ENCODE measurements at regions not wholly inside any gene's neighbourhood (a gene's known extent, or its start where the extent isn't known, plus 50 kb on each side); places are given as distances from the start of the nearest gene placed in this dataset.

DNA sequence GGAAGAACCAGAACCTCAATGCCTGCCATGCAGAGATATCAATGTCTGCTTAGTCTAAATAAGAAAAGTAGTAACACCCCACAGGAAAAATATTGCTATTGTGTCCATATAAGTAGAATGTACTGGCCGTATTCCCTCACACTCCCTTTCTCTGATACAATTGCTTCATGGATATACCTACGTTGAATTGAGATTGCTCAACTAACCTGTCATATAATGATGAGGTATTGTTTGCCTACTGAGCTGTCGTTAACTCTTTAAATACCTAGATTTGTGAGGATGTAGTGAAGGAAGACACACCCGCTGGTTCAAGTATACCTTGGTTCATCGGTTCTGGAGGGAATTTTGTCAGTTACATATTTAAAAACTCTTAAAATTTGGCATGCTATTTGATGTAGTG, 480.7 kb upstream of the TCF4 start:
- no peak for DNase-seq (ENCODE audit: low spot score)

DNA sequence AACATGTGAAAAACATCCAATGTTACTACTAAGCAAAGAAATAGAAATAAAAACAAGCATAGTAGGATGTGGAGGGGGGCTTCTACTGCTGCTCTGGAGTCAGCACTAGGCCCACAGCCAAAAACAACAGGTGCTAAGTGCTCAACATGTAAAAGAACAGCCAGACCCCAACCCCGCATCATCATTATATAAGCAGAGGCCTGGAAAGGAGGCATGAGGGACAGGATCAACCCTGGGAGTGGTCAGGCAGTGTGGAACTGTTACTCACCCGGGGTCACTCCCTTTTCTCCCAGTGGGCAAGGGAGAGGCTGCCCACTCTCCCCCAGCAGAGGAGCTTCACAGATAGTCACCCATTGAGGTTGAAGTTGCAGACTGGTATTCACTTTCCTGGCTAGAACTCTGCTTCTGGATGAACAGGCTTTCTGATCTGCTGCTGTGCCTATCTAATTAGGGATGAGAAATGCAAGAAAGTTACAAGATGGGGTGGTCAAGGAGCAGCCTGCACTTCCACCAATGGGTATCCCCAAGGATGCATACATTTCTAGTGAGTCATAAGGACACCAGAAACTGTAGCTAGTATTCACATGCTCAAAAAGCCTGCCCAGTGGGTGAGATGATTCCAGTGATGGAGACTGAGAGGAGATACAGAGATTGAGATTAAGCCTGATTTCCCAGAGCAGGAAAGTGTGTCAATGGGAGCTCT, 480.1 kb upstream of the TCF4 start:
- peak; percentile 59 for DNase-seq (ENCODE audit: low spot score)

DNA sequence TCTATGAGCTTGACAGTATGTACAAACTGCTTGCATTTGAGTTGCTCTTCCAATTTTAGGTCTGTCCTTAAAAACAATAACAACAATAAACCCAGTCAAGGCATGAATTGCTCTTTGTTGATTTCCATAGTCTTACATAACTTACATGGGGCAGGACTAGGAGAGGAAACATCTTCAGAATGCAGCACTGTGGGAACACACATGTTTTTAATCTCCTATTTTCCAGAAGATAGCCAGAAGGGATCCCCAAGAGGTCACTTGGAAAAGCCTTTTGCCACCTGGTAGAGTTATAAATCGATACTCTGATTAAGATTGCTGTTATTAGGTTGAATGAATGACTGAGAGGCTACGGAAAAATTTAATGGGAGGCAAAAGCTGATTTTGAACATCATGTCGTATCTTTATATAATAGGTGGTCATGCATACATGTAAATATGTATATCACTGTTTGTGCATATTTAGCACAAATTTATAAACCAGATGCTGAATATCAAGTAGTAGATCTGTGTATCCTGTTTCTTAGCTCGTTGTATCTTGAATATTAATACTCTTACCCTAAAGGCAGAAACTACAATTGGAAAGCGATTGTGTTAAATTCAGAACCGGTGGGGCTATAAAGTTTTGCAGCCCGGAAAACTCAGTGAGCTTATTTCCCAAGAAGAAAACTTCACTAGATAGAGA, 479.4 kb upstream of the TCF4 start:
- no peak for DNase-seq (ENCODE audit: low spot score)

DNA sequence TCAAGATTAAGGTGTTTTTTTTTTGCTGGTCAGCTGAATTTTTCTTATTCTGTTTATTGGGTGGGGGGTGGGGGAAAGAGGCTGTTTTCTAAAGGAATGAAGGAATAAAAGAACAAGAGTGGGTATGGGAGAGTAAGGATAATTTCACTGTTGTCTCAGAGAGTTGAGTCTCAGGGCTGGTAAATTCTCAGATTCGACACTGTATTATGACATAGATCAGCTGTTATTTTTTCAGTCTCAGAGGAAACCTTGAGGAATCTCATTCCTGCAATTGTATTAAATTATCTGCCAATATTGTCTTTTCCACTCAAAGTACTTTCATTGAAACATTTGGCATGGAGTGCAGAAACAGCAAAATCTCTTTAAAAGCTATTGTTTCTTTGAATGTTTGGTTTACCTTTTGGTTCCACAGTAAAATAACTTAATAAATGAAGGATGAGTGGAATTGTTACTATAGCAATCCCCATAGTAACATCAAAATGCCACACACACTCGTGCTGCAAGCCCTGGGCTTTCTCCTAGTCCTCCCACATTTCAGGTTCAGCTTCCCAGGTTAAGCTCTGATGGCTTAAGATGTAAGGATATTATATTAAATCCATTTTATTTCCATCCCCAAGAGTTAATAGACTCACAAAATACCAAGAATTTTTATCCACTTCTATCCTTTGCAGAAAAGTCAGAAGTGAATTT, 478.7 kb upstream of the TCF4 start:
- DNase-seq (ENCODE audit: low spot score), result no peak

DNA sequence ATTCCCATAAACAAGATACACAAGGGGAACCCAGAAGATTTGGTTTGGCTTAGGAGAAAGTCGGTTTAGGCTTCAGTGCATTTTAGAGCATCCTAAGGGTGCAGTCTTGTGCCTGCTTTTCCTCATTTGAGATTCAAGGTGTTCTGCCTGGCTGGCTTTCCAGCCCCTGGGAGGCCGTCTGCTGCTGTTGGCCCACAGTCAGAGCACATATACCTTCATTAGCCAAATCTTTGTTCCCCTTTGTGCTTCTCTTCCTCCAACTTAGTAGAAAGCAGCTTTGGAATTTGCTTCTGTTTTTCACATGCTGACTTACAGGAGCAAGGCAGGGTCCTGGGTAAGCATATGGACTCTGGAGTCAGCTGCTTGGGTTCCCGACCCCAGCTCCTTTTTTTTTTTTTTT, 477.1 kb upstream of the TCF4 start:
- no peak for DNase-seq (ENCODE audit: low spot score)

DNA sequence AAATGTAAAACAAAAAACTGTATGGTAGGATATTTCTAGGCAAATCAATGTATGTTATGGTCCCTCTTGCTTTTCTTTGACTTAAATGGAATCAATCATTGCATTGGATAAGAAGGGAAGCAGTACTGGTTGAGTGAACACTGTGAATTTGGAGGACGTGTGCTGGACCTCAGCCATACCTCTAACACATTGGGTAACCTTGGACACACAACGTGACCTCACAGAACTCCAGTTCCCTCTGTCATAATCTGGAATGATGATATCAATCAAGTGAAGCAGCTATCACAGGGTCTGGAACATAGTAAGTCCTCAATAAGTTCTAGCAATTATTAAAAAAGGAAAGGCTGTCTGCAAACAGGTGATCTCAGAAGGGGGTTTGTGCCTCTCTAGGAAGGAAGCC, 474.9 kb upstream of the TCF4 start:
- DNase-seq (ENCODE audit: low spot score), result no peak

DNA sequence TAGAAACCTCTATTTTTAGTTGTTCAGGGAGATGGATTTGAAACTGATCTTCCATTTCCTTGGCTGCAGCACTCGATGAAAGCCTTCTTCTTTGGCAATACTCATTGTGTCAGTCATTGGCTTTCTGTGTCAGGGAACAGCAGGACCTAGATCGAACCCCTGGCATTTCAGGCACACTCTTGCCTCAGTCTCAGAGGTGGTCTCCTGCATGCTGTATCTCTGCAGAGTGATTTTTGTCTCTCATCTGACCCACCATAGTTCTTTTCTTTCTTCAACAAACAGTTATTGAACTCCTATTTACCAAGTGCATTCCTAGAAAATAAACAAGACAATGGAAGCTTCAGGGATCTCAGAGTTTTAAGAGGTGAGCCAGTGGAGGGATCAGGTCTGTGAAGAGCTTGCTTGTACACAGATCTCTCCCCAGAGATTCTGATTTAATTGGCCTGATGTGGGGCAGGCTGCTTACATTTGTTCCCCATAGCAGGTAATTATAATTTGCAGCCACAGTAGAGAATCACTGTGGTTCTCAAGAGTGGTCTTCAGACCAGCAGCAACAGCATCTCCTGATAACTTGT, 473.1 kb upstream of the TCF4 start:
- no peak for DNase-seq (ENCODE audit: low spot score)

DNA sequence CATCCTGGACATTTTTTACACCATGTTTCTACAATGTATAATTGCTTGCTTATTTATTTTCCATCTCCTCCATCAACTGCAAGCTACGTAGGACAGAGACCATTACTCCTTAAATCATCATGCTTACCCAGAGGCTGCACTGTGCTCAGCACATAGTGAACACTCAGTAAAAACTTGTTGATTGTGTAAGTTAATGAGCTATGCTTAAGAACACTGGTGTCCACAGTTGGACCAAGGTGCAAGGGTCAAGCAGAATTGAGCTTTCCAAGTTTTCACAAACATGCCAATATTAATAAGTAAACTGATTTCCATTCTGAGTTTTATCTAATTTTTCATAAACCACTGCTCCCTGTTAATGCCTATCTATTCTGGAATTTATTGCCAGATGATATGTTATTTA, 464.2 kb upstream of the TCF4 start:
- DNase-seq (ENCODE audit: low spot score), result no peak

DNA sequence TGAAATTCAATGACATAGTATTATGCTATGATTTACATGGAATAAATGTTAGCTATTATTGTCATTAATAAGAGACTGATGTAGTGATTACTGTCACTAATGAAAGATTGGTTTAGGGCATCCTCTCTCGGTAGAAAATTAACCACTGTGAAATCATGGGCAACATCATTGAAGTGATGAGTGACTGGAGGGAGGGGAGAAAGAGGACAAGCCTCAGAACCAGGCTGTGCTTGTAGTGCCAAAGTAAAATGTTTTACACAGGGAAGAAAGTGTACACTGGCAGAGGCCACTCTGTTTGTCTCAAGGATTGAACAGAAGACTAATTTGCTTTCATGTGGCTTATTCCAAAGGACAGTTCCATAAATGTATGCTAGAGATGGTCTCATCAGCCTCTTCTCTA, 456.2 kb upstream of the TCF4 start:
- no peak for DNase-seq (ENCODE audit: low spot score)

DNA sequence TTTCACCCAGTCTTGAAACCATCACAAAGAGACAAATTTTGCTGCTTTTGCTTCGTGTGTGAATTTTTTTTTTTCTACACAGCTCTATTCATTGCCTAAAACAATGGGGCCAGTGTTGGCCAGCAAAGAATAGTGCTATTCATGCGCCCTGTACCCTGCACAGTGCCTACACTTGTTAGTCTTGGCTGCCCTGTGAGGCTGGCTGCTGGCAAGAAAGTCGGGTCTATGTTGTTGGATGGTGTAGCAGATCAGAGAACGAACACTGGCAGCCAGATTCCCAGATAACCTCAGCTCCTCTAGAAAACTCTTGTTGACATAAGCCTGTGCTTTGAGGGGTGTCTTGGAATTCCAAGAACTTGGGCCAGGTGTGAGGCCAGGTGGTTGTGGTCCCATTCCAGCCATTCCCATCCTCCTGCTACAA, 455.7 kb upstream of the TCF4 start:
- DNase-seq (ENCODE audit: low spot score), result no peak

DNA sequence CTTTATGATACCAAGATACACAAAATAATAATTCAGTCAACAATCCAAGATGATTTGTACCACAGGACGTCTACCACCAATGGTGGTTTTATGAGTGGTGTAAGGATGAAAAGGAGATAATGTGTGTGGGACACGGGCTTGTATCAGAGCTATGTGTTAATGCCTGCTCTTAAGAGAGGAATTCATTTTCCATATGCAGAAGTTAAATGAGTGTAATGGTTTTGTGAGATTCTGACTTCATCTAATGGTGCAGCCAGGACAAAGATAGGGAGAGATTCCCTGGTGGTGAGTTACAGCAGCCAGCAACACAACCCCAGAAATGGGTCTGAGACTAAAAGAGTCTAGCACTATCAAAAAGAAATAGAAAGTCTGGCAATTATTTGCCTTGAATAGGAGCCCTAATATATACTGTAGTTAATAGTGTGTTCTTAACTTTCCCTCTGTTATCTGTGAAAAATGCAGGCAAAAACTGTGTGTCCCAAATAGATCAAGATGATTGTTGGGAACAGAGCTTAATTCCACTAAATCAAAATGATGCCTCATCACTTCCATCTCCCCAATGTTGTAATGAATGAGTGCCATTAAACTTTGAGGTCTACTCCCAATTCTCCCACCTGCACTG, 455.0 kb upstream of the TCF4 start:
- no peak for DNase-seq (ENCODE audit: low spot score)

DNA sequence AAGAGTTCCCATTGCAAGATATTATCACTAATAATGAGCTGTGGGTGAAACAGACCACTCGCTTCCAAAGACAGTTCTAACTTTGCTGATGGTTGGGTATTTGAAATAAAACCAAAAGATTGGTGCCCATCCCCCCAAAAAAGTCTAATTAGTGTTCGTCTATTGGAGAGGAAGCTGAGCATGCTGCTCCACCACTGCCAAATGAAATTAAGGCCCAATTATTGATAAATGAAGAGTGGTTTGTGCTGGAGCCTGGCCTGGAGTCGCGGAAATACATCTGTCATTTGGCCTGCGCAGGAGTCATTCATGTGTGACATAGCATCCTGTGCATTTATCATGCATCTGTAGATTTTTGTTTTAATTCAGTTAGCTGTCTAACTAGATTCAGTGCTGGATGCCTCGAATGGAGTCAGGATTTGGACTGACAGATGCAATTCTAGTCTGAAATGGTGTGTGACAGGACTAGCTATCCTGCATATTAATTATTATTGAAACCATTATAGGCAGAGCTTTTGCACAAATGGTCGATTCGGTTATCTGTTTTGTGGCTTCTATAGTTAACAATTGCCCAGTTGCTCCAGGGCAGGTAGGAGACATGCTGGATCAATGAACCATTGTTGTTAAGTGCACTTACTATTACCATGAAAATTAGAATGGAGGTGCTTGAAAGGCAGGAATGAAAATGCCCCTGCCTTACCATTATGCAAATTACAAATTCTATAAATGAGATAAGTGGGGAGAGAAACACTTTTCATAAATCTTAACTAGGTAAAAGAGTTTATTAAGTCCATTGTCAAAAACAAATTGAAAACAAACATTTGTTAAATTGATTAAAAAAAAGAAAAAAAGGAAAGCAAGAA, 450.4 kb upstream of the TCF4 start:
- no peak for DNase-seq (ENCODE audit: low spot score)

DNA sequence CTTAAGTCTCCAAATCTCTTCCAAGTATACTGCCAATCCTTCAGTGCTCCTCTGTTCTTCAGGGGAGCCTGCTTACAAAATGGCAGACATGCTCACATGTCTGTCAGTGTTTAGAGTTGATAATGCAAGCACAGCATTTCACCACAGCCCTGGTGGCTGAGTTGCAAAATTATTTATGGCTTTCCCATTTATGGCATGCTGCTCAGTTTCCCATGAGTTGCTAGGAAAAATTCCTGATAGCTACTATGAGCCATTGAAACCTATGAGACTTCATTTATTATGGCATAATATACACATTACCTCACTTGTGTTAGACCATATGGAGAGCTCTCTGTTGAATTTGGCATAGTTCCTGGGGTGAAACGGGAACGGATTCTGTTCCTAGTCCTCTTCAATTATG, 448.7 kb upstream of the TCF4 start:
- DNase-seq (ENCODE audit: low spot score), result no peak

DNA sequence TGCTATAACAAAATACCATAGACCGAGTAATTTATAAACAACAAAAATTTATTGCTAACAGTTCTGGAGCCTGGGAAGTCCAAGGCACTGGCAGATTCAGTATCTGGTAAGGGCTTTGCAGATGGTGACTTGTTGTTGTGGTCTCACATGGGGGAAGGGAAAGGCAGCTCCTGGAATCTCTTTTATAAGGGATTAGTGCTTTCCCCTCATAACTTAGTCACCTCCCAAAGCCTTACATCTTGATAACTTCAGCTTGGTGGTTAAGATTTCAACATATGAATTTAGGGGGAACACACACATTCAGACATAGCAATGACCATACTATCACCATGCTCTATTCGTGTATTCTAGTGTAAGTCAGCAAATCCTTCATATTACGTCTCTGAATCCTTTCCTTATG, 447.6 kb upstream of the TCF4 start:
- no peak for DNase-seq (ENCODE audit: low spot score)

DNA sequence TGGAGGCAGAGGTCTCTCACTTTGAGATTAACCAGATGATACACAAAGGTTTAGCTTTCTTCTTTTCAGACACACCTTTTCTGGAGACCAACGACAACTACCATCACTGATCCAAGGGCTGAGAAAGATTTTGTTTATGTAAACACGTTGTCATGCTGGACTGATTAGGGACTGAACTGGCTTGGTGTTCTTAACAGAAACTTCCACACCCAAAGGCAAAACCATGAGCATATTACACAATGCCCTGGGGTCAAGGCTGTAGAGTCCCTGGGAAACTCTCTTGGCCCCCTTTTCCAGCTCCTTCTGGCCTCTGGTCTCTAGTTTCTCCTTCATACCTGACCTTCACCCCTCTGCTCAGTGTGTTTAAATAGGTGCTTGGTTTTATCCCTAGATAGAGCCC, 447.0 kb upstream of the TCF4 start:
- no peak for DNase-seq (ENCODE audit: low spot score)

DNA sequence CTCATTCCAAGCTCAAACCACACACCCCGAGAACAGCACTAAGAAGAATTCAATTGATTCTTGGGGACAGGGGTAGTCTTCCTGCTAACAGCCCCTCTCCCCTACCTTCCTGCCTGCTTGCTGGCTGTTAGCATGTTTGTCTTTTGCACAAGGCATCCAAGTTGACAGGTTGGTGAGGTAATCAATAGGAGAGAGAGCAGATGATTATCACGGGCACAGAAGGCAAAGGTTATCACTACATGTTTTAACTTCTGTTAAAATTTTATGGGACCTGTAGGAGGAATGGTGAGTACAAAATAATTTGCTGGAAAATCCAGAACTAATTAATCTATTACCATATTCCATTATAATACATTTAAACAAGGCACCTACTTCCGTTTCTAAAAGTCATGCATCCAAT, 442.1 kb upstream of the TCF4 start:
- DNase-seq (ENCODE audit: low spot score), result no peak

DNA sequence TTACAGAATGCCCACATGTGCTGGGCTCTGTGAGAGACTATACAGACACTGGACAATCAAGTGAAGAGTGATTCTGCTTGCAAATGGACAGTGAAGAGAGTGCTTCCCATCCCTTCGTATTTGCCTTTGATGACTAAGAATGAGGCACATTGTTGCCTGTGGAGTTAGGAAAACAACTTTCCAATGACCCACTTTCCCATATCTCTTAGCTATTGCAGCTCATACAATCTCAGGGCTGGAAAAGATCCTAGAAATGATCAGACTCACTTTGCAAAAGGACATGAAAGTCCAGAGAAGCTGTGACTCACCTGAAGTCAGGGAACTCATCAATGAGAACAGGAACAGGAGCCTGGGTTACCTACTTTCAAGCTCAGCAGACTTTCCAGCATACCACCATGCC, 440.5 kb upstream of the TCF4 start:
- DNase-seq (ENCODE audit: low spot score), result peak; percentile 2

DNA sequence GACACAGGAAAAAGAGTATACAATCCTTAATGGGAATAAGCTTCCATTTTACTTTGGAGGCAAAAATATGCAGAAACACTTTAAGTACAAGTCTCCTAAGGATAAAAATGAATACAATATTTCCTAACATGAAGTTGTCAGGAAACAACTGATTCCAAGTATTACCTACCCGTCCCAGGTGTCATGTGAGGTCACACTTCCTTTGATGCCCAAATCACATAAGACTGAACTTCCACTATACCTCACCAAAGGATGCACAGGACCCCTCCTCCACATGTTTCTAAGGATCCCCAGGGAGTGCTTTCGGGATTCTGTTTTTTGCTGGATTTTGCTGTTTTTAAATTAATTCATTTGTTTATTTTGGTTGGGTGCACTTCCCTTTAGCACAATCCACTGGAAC, 438.5 kb upstream of the TCF4 start:
- DNase-seq (ENCODE audit: low spot score), result no peak

DNA sequence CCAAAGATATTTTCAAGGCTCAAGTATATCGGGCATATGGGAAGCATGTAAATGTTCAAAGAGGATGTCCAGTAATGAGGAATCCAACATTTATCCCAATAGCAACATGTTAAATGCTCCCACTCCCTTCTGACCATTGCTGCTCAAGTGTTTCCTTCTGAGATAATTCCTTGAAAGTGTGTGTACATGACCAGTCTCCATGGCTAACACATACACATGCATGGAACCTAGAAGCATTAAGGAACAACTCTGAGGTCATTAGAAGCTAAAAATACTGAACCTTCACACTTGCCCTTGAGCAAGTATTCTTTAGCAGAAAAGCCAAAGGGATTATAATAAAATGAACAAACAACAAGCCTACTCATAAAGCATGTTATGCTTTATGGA, 433.8 kb upstream of the TCF4 start:
- DNase-seq (ENCODE audit: low spot score), result no peak

DNA sequence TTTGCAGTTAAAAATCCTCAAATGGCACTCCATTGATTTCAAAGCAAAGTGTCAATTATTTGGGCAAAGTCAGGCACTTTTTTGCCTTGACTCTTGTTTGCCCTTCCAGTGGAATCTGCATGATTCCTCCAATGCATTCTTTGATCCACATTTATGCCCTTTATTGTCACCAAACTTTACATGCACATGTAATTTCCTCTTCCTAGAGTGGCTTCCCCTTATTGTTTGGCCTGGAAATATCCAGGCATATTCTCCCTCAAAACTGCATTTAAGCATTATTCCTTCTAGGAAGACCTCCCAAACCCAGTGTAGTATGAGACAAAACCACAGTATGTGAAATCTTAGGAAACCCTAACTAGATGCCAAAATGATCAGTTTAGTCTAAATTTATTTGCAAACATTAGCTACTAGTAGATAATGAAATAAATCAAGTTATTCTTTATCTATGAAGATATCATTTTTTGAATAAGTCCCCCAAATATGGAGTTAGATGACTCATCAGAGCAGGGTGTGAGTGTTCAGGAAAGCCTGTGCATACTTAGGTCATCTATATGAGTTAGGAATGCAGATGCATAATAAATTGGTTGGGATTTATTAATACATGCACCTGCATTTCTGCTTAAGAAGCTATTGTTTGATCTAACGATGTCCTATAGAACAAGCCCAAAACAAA, 433.3 kb upstream of the TCF4 start:
- DNase-seq (ENCODE audit: low spot score), result no peak

DNA sequence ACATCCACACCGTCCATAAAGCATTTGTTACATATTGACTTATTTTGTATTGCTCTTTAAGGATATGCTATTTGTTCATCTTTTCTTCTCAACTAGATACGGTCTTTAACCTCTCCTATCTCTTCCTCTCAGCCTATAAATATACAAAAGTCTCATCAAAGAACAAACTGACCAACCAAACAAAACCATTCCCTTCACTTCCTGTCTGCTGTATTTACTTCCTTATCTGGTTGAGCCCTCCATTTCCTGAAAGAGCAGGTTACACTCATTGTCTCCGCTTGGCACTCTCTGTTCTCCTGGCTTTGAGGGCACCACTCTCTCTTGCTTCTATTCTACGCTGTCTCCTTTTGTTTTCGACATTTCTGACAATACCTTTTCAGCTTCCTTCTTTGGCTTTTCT, 431.9 kb upstream of the TCF4 start:
- no peak for DNase-seq (ENCODE audit: low spot score)

All from hepatic stellate cell (primary cell).